WERI-Rb-1 (cell line): ENCODE measurements at regions not wholly inside any gene's neighbourhood (a gene's known extent, or its start where the extent isn't known, plus 50 kb on each side); places are given as distances from the start of the nearest gene placed in this dataset.

Experiments used
- DNase-seq: peaks from one replicate; pipeline ENCODE4 v3.0.0-alpha.2; 2020
- H3K27ac ChIP-seq: fragments of 250-450 bp; sonication (Bioruptor Pico); 2 replicates; pipeline ENCODE4 v1.5.1; 2020; ENCODE audit warnings: mild to moderate bottlenecking, moderate library complexity
- H3K27me3 ChIP-seq: fragments of 250-450 bp; sonication (Bioruptor Pico); 2 replicates; pipeline ENCODE4 v1.5.1; 2021; ENCODE audit warnings: mild to moderate bottlenecking, low read depth, moderate library complexity; ENCODE audit not compliant: insufficient read depth, severe bottlenecking
- H3K36me3 ChIP-seq: fragments of 250-450 bp; sonication (Bioruptor Pico); 2 replicates; pipeline ENCODE4 v1.5.1; 2020; ENCODE audit warnings: mild to moderate bottlenecking, moderate library complexity
- H3K4me3 ChIP-seq: 2 replicates; pipeline ENCODE4 v1.5.1; 2011; ENCODE audit warnings: low read depth, mild to moderate bottlenecking, control low read depth, low read length
- H3K9me3 ChIP-seq: fragments of 250-450 bp; sonication (Bioruptor Pico); 2 replicates; pipeline ENCODE4 v1.5.1; 2021; ENCODE audit warnings: mild to moderate bottlenecking, moderate library complexity; ENCODE audit not compliant: severe bottlenecking
- TF ChIP-seq, protein P1 (sequence below): IDR thresholded peaks from 2 replicates; pipeline ENCODE4 v1.5.1; 2011; ENCODE audit warnings: low read depth, mild to moderate bottlenecking, control low read depth, inconsistent platforms, low read length

GRCh38 chr10:90195288-90195840 is 494.0 kb downstream of the KIF20B start:
- no peak for DNase-seq
- TF ChIP-seq, protein P1, sequence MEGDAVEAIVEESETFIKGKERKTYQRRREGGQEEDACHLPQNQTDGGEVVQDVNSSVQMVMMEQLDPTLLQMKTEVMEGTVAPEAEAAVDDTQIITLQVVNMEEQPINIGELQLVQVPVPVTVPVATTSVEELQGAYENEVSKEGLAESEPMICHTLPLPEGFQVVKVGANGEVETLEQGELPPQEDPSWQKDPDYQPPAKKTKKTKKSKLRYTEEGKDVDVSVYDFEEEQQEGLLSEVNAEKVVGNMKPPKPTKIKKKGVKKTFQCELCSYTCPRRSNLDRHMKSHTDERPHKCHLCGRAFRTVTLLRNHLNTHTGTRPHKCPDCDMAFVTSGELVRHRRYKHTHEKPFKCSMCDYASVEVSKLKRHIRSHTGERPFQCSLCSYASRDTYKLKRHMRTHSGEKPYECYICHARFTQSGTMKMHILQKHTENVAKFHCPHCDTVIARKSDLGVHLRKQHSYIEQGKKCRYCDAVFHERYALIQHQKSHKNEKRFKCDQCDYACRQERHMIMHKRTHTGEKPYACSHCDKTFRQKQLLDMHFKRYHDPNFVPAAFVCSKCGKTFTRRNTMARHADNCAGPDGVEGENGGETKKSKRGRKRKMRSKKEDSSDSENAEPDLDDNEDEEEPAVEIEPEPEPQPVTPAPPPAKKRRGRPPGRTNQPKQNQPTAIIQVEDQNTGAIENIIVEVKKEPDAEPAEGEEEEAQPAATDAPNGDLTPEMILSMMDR = no peak
- H3K27me3 ChIP-seq = no peaks in the 10 kb centered on the region

DNA sequence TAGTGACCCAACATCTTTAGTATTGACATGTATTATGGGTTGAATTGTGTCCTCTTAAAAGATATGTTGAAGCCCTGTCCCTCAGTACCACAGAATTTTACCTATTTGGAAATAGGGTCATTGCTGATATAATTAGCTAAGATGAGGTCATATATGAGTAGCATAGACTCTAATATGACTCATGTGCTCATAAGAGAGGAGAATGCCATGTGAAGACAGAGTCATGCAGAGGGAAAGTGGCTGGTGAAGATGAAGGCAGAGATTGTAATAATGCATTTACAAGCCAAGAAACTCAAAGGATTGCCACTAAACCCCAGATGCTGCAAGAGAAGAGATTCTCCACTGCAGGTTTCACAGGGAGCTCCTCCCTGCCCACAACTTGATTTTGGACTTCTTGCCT is 496.4 kb downstream of the KIF20B start:
- no peak overlapping the region for H3K4me3 ChIP-seq
- H3K27me3 ChIP-seq = no peaks in the 10 kb centered on the region
- TF ChIP-seq, protein P1 = no peak
- H3K27ac ChIP-seq = no peak overlapping the region
- H3K9me3 ChIP-seq = no peaks in the 10 kb centered on the region
- DNase-seq = no peak
- no peaks in the 10 kb centered on the region for H3K36me3 ChIP-seq

More at GRCh38 chr10:90195288-90195840, 494.0 kb downstream of the KIF20B start:
- Histone ChIP-seq H3K4me3 (no peak overlapping the region), H3K27ac (no peak overlapping the region), H3K36me3 (no peaks in the 10 kb centered on the region), H3K9me3 (no peaks in the 10 kb centered on the region)

- Histone ChIP-seq H3K9me3 (no peaks in the 10 kb centered on the region), H3K36me3 (no peaks in the 10 kb centered on the region), H3K27me3 (no peaks in the 10 kb centered on the region), H3K27ac (no peak overlapping the region), H3K4me3 (no peak overlapping the region)
- DNase-seq = no peak
- TF ChIP-seq, protein P1 = no peak
Measured at GRCh38 chr10:90199093-90199492, 497.7 kb downstream of the KIF20B start.

DNA sequence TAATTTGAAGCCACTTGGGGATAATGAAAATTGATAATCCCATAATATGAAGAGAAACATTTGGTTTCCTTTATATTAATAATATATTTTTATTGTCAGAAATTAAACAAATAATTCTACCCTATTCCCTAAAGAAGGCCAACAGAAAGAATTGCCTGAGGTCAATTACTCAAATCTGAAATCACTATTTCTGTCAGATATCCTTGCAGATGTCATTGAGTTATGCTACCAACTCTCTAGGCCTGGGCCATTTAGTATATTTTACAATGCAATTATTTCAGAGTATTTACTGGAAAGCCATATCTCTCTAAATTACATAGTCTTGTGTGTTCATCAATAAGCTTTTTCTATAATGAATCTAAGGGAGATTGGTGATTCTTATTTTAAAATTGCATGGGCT is 498.1 kb downstream of the KIF20B start:
- no peak for DNase-seq
- TF ChIP-seq, protein P1 = no peak
- H3K27me3 ChIP-seq = no peaks in the 10 kb centered on the region
- H3K4me3 ChIP-seq = no peak overlapping the region
- H3K36me3 ChIP-seq = no peaks in the 10 kb centered on the region
- H3K9me3 ChIP-seq = no peaks in the 10 kb centered on the region
- H3K27ac ChIP-seq = no peak overlapping the region

DNA sequence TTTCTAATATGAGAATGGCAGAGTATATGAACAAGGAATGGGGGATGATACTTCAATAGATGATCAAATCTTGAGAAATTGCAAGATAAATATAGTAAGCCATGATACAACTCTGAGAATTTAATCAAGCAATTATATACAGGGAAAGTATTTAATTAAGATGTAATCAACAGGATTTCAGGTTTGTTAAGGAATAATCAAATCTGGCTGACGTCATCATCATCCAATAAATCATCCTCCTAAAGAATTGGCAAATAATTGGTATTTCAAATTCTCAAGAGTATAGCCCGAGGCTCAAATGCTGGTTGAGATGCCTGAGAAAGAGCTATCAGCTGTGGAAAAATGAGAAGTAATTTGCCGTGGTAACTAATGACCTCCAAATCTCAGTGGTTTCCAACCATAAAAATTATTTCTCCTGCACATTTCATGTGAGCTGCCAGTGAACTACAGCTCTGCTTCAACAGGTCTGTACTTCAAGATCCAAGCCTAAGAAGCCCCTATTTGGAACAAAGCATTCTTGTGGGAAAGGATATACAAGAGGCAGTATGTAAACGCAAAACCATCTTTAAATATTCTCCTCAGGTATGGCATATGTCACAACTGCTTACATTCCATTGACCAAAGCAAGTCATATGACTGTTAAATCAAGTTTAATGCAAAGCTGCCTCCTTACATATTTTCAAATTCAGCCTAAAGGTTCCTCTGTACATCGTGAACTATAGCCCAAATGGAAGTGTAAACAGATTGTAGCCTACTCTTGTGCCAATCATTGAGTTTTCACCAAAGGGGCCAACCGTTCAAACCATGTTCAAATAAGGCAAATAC is 503.0 kb downstream of the KIF20B start:
- Histone ChIP-seq H3K9me3 (no peaks in the 10 kb centered on the region), H3K4me3 (no peak overlapping the region), H3K27me3 (no peaks in the 10 kb centered on the region), H3K36me3 (no peaks in the 10 kb centered on the region), H3K27ac (no peak overlapping the region)
- DNase-seq = no peak
- TF ChIP-seq, protein P1 = no peak
